ENCODE measurements at regions not wholly inside any gene's neighbourhood (a gene's known extent, or its start where the extent isn't known, plus 50 kb on each side); places are given as distances from the start of the nearest gene placed in this dataset.

DNA sequence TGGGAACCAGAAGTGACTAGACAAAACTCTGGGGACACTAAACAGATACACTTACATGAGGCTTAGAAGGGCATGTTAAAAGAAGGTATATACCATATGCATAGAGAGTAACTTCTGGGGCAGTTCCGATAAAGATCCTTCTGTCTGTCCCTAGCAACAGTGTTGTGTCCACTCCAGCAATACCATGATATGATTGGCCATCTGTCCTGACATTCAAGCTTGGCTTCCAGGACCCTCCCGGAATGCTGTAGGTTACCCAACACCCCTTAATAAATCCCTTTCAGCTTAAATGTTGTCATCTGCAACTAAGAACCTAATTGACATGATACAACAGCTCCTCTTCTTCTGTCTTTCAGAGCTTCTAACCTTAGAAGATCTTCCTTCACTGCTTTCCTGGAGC lies 307.7 kb downstream of the OMA1 start:
- Histone ChIP-seq H3K36me3 (replicated peaks in 1 of 2; ENCODE audit: control insufficient read depth in 1 of 2, insufficient read depth in 2 of 2, low read length in 1 of 2) (no peaks in the 10 kb centered on the region), H3K4me2 (no peak overlapping the region), H3K4me3 (ENCODE audit: low read depth in 2 of 2, low read length in 1 of 2) (no peak overlapping the region), H3F3A (replicated peaks; ENCODE audit: insufficient read depth) (no peaks in the 10 kb centered on the region), H4K20me1 (ENCODE audit: insufficient read depth) (no peaks in the 10 kb centered on the region), H3K27me3 (ENCODE audit: insufficient read depth) (no peaks in the 10 kb centered on the region), H2AFZ (ENCODE audit: low read depth) (no peak overlapping the region), H3K9me2 (no peaks in the 10 kb centered on the region), H3K27ac (ENCODE audit: low read depth in 2 of 2, low read length in 1 of 2) (no peak overlapping the region), H3K9me3 (no peaks in the 10 kb centered on the region), H3K79me2 (ENCODE audit: insufficient read depth) (no peaks in the 10 kb centered on the region), H3K9ac (no peak overlapping the region), H3K4me1 (ENCODE audit: control insufficient read depth in 1 of 2, insufficient read depth in 2 of 2, low read depth in 1 of 2, low read length in 1 of 2) (no peaks in the 10 kb centered on the region)
- no peak for DNase-seq
- 45% methylated on average over 1 of the region's 2 CpGs for WGBS (ENCODE audit: low lambda C conversion rate)
- no peak for TF ChIP-seq EZH2phosphoT487 (IDR thresholded peaks at IDR 0.05; ENCODE audit: borderline replicate concordance, low read depth)
- no peak for TF ChIP-seq FOXM1 (IDR thresholded peaks at IDR 0.05; ENCODE audit: low read depth)
- TF ChIP-seq FOSL2 (IDR thresholded peaks at IDR 0.05; ENCODE audit: borderline replicate concordance, low read depth), result no peak
- TF ChIP-seq, protein P1, sequence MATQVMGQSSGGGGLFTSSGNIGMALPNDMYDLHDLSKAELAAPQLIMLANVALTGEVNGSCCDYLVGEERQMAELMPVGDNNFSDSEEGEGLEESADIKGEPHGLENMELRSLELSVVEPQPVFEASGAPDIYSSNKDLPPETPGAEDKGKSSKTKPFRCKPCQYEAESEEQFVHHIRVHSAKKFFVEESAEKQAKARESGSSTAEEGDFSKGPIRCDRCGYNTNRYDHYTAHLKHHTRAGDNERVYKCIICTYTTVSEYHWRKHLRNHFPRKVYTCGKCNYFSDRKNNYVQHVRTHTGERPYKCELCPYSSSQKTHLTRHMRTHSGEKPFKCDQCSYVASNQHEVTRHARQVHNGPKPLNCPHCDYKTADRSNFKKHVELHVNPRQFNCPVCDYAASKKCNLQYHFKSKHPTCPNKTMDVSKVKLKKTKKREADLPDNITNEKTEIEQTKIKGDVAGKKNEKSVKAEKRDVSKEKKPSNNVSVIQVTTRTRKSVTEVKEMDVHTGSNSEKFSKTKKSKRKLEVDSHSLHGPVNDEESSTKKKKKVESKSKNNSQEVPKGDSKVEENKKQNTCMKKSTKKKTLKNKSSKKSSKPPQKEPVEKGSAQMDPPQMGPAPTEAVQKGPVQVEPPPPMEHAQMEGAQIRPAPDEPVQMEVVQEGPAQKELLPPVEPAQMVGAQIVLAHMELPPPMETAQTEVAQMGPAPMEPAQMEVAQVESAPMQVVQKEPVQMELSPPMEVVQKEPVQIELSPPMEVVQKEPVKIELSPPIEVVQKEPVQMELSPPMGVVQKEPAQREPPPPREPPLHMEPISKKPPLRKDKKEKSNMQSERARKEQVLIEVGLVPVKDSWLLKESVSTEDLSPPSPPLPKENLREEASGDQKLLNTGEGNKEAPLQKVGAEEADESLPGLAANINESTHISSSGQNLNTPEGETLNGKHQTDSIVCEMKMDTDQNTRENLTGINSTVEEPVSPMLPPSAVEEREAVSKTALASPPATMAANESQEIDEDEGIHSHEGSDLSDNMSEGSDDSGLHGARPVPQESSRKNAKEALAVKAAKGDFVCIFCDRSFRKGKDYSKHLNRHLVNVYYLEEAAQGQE (IDR thresholded peaks at IDR 0.05; ENCODE audit: low read depth, low read length), result no peak
- TF ChIP-seq NRF1 (IDR thresholded peaks at IDR 0.05; ENCODE audit: low read depth, low read length), result no peak
- TF ChIP-seq CHD2 (IDR thresholded peaks at IDR 0.05; ENCODE audit: low read length, partially characterized antibody), result no peak
- TF ChIP-seq RCOR1 (IDR thresholded peaks at IDR 0.05; ENCODE audit: low read length), result no peak
- TF ChIP-seq SIN3A (IDR thresholded peaks at IDR 0.05; ENCODE audit: borderline replicate concordance, low read depth, low read length), result no peak
- no peak for TF ChIP-seq TCF12 (IDR thresholded peaks at IDR 0.05)
- TF ChIP-seq EP300 (IDR thresholded peaks at IDR 0.05; ENCODE audit: borderline replicate concordance in 1 of 2, low read depth in 1 of 2, low read length in 1 of 2), result no peak
- TF ChIP-seq RXRA (IDR thresholded peaks at IDR 0.05; ENCODE audit: borderline replicate concordance, low read depth), result no peak
- no peak for TF ChIP-seq GABPA (IDR thresholded peaks at IDR 0.05; ENCODE audit: low read depth)
- TF ChIP-seq RFX5 (IDR thresholded peaks at IDR 0.05; ENCODE audit: low read length), result no peak
- TF ChIP-seq, protein P2, sequence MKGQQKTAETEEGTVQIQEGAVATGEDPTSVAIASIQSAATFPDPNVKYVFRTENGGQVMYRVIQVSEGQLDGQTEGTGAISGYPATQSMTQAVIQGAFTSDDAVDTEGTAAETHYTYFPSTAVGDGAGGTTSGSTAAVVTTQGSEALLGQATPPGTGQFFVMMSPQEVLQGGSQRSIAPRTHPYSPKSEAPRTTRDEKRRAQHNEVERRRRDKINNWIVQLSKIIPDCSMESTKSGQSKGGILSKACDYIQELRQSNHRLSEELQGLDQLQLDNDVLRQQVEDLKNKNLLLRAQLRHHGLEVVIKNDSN (IDR thresholded peaks at IDR 0.05; ENCODE audit: borderline replicate concordance, low read depth), result no peak
- TF ChIP-seq, protein P3, sequence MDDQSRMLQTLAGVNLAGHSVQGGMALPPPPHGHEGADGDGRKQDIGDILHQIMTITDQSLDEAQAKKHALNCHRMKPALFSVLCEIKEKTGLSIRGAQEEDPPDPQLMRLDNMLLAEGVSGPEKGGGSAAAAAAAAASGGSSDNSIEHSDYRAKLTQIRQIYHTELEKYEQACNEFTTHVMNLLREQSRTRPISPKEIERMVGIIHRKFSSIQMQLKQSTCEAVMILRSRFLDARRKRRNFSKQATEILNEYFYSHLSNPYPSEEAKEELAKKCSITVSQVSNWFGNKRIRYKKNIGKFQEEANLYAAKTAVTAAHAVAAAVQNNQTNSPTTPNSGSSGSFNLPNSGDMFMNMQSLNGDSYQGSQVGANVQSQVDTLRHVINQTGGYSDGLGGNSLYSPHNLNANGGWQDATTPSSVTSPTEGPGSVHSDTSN (IDR thresholded peaks at IDR 0.05), result no peak
- TF ChIP-seq, protein P4, sequence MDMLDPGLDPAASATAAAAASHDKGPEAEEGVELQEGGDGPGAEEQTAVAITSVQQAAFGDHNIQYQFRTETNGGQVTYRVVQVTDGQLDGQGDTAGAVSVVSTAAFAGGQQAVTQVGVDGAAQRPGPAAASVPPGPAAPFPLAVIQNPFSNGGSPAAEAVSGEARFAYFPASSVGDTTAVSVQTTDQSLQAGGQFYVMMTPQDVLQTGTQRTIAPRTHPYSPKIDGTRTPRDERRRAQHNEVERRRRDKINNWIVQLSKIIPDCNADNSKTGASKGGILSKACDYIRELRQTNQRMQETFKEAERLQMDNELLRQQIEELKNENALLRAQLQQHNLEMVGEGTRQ (IDR thresholded peaks at IDR 0.05; ENCODE audit: borderline replicate concordance, low read depth, low read length), result no peak
- TF ChIP-seq, protein P5, sequence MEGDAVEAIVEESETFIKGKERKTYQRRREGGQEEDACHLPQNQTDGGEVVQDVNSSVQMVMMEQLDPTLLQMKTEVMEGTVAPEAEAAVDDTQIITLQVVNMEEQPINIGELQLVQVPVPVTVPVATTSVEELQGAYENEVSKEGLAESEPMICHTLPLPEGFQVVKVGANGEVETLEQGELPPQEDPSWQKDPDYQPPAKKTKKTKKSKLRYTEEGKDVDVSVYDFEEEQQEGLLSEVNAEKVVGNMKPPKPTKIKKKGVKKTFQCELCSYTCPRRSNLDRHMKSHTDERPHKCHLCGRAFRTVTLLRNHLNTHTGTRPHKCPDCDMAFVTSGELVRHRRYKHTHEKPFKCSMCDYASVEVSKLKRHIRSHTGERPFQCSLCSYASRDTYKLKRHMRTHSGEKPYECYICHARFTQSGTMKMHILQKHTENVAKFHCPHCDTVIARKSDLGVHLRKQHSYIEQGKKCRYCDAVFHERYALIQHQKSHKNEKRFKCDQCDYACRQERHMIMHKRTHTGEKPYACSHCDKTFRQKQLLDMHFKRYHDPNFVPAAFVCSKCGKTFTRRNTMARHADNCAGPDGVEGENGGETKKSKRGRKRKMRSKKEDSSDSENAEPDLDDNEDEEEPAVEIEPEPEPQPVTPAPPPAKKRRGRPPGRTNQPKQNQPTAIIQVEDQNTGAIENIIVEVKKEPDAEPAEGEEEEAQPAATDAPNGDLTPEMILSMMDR (IDR thresholded peaks at IDR 0.05), result no peak
- TF ChIP-seq GATA2 (CRISPR knock-in tag; IDR thresholded peaks at IDR 0.05), result no peak
- no peak for TF ChIP-seq FOXJ3 (CRISPR knock-in tag; IDR thresholded peaks at IDR 0.05)
- POLR2A ChIA-PET, result no interaction called here
- CTCF ChIA-PET, result interaction anchor here (0.6 kb wide), 1 partner anchor 464 kb away, joined by 3 read pairs; no protein-coding TSS in a partner anchor

Data from SK-N-SH (cell line).